ACC112 (cell line): ENCODE measurements at regions not wholly inside any gene's neighbourhood (a gene's known extent, or its start where the extent isn't known, plus 50 kb on each side); places are given as distances from the start of the nearest gene placed in this dataset.

ENCODE experiments used
- H2AFZ ChIP-seq: fragments of 200-600 bp; sonication (generic); one replicate; pipeline ENCODE4 v1.6.0; 2017; ENCODE audit warnings: antibody characterized with exemption, low read length; ENCODE audit not compliant: unreplicated experiment
- H3K27ac ChIP-seq: fragments of 200-600 bp; sonication (generic); 2 replicates; pipeline ENCODE4 v1.5.1; 2014; ENCODE audit warnings: low read depth, mild to moderate bottlenecking, antibody characterized with exemption, low read length, moderate library complexity
- H3K27me3 ChIP-seq: fragments of 200-600 bp; sonication (generic); 2 replicates; pipeline ENCODE4 v1.6.1; 2014; ENCODE audit warnings: mild to moderate bottlenecking, antibody characterized with exemption, low read length, moderate library complexity, mixed read lengths; ENCODE audit not compliant: insufficient read depth
- H3K36me3 ChIP-seq: fragments of 200-600 bp; sonication (generic); 2 replicates; pipeline ENCODE4 v1.6.1; 2016; ENCODE audit warnings: mild to moderate bottlenecking, antibody characterized with exemption, low read length, moderate library complexity, mixed read lengths; ENCODE audit not compliant: insufficient read depth
- H3K4me1 ChIP-seq: fragments of 200-600 bp; sonication (generic); one replicate; pipeline ENCODE4 v1.6.1; 2016; ENCODE audit warnings: low read length, mixed read lengths; ENCODE audit not compliant: insufficient read depth, unreplicated experiment, control insufficient read depth
- H3K4me3 ChIP-seq: fragments of 200-600 bp; sonication (generic); 2 replicates; pipeline ENCODE4 v1.5.1; 2014; ENCODE audit warnings: mild to moderate bottlenecking, low read depth, low read length
- H3K79me2 ChIP-seq: fragments of 200-600 bp; sonication (generic); one replicate; pipeline ENCODE4 v1.6.0; 2016; ENCODE audit warnings: low read length; ENCODE audit not compliant: control insufficient read depth, unreplicated experiment, insufficient read depth

- H3K27me3 ChIP-seq: no peaks in the 10 kb centered on the region
- H3K79me2 ChIP-seq: no peaks in the 10 kb centered on the region
- no peak overlapping the region for H2AFZ ChIP-seq
- H3K27ac ChIP-seq: no peak overlapping the region
- peaks cover 10% of the 10 kb centered on the region for H3K4me1 ChIP-seq
- H3K4me3 ChIP-seq: no peak overlapping the region
- H3K36me3 ChIP-seq: no peaks in the 10 kb centered on the region
Observed at GRCh38 chr4:30870513-30870912, 150.3 kb downstream of the PCDH7 start.

- Histone ChIP-seq H2AFZ (peak overlapping the region; percentile 7), H3K36me3 (no peaks in the 10 kb centered on the region), H3K27me3 (no peaks in the 10 kb centered on the region), H3K79me2 (no peaks in the 10 kb centered on the region), H3K4me1 (peaks cover 7% of the 10 kb centered on the region), H3K27ac (peak overlapping the region; percentile 10), H3K4me3 (no peak overlapping the region)
Observed at GRCh38 chr4:30875658-30876269, 155.6 kb downstream of the PCDH7 start.

- Histone ChIP-seq H3K4me3 (no peak overlapping the region), H3K27ac (no peak overlapping the region), H2AFZ (no peak overlapping the region), H3K27me3 (no peaks in the 10 kb centered on the region), H3K36me3 (no peaks in the 10 kb centered on the region), H3K79me2 (no peaks in the 10 kb centered on the region), H3K4me1 (peaks cover 7% of the 10 kb centered on the region)
Observed at GRCh38 chr4:30879855-30880598, 159.9 kb downstream of the PCDH7 start.

- Histone ChIP-seq H3K79me2 (no peaks in the 10 kb centered on the region), H3K36me3 (no peaks in the 10 kb centered on the region), H2AFZ (no peak overlapping the region), H3K27ac (no peak overlapping the region), H3K27me3 (no peaks in the 10 kb centered on the region), H3K4me3 (no peak overlapping the region), H3K4me1 (no peaks in the 10 kb centered on the region)
Observed at GRCh38 chr4:30881985-30882384, 161.8 kb downstream of the PCDH7 start.

- H3K27me3 ChIP-seq: no peaks in the 10 kb centered on the region
- H2AFZ ChIP-seq: no peak overlapping the region
- no peaks in the 10 kb centered on the region for H3K79me2 ChIP-seq
- no peaks in the 10 kb centered on the region for H3K4me1 ChIP-seq
- no peak overlapping the region for H3K27ac ChIP-seq
- no peaks in the 10 kb centered on the region for H3K36me3 ChIP-seq
- H3K4me3 ChIP-seq: no peak overlapping the region
Observed at GRCh38 chr4:30882443-30882842, 162.3 kb downstream of the PCDH7 start.

GRCh38 chr4:30882995-30883675 is 163.0 kb downstream of the PCDH7 start:
- no peaks in the 10 kb centered on the region for H3K27me3 ChIP-seq
- H2AFZ ChIP-seq: no peak overlapping the region
- no peaks in the 10 kb centered on the region for H3K36me3 ChIP-seq
- H3K79me2 ChIP-seq: no peaks in the 10 kb centered on the region
- no peak overlapping the region for H3K4me3 ChIP-seq
- no peak overlapping the region for H3K27ac ChIP-seq
- H3K4me1 ChIP-seq: no peaks in the 10 kb centered on the region

GRCh38 chr4:30901461-30902451 is 181.6 kb downstream of the PCDH7 start:
- no peaks in the 10 kb centered on the region; the same call in 1 of the 2 replicates for H3K36me3 ChIP-seq
- no peak overlapping the region for H3K4me3 ChIP-seq
- H3K4me1 ChIP-seq: no peaks in the 10 kb centered on the region
- H3K27me3 ChIP-seq: no peaks in the 10 kb centered on the region
- no peaks in the 10 kb centered on the region for H3K79me2 ChIP-seq
- H2AFZ ChIP-seq: no peak overlapping the region
- no peak overlapping the region for H3K27ac ChIP-seq

GRCh38 chr4:30903502-30904214 is 183.5 kb downstream of the PCDH7 start:
- Histone ChIP-seq H3K27ac (no peak overlapping the region), H2AFZ (peak overlapping the region; percentile 16)

GRCh38 chr4:30904215-30904555 is 184.0 kb downstream of the PCDH7 start:
- Histone ChIP-seq H3K4me1 (no peaks in the 10 kb centered on the region), H3K79me2 (no peaks in the 10 kb centered on the region), H3K27ac (no peak overlapping the region), H3K4me3 (no peak overlapping the region), H2AFZ (no peak overlapping the region), H3K27me3 (no peaks in the 10 kb centered on the region), H3K36me3 (no peaks in the 10 kb centered on the region; the same call in 1 of the 2 replicates)

More at GRCh38 chr4:30903502-30904214, 183.5 kb downstream of the PCDH7 start:
- H3K4me3 ChIP-seq: no peak overlapping the region
- H3K4me1 ChIP-seq: no peaks in the 10 kb centered on the region
- H3K36me3 ChIP-seq: no peaks in the 10 kb centered on the region; the same call in 1 of the 2 replicates
- no peaks in the 10 kb centered on the region for H3K79me2 ChIP-seq
- H3K27me3 ChIP-seq: no peaks in the 10 kb centered on the region

GRCh38 chr4:30904588-30904987 is 184.4 kb downstream of the PCDH7 start:
- Histone ChIP-seq H3K79me2 (no peaks in the 10 kb centered on the region), H3K27me3 (no peaks in the 10 kb centered on the region), H3K36me3 (no peaks in the 10 kb centered on the region; the same call in 1 of the 2 replicates), H3K27ac (no peak overlapping the region), H3K4me1 (no peaks in the 10 kb centered on the region), H3K4me3 (no peak overlapping the region), H2AFZ (no peak overlapping the region)
